ENCODE measurements at regions not wholly inside any gene's neighbourhood (a gene's known extent, or its start where the extent isn't known, plus 50 kb on each side); places are given as distances from the start of the nearest gene placed in this dataset.

- Histone ChIP-seq H3K4me1 (no peaks in the 10 kb centered on the region), H3K9me3 (no peaks in the 10 kb centered on the region), H3K27ac (no peak overlapping the region), H3K4me3 (no peak overlapping the region), H3K27me3 (no peaks in the 10 kb centered on the region), H3K36me3 (no peaks in the 10 kb centered on the region)
- TF ChIP-seq CTCF (IDR thresholded peaks at IDR 0.05) (no peak), POLR2A (IDR thresholded peaks at IDR 0.05) (no peak), POLR2AphosphoS5 (IDR thresholded peaks at IDR 0.05) (no peak), EP300 (IDR thresholded peaks at IDR 0.05; ENCODE audit: low read depth) (no peak)
- in situ Hi-C loops (cut with MboI; ENCODE audit: low pct_ligation_motif_present in 1 of 4, low pct_unique_long_range_greater_than_20kb in 1 of 4, low sequenced_read_pairs in 3 of 4), result no loop called here
- intact Hi-C loops (cut with DNase I; ENCODE audit: low total_unique reads), result no loop called here
- no peak for DNase-seq
Measured at GRCh38 chr6:123747515-123747914, 56.1 kb upstream of the NKAIN2 start.

- H3K4me1 ChIP-seq, result no peaks in the 10 kb centered on the region
- 72 to 80% methylated on average over 2 of the region's 2 CpGs for WGBS, 2 donors (ENCODE audit: low coverage in 1 of 2)
- no peak overlapping the region for H3K27ac ChIP-seq
- no peaks in the 10 kb centered on the region for H3K9me3 ChIP-seq
- H3K36me3 ChIP-seq, result no peaks in the 10 kb centered on the region
- in situ Hi-C loops (cut with MboI; ENCODE audit: low pct_ligation_motif_present in 1 of 4, low pct_unique_long_range_greater_than_20kb in 1 of 4, low sequenced_read_pairs in 3 of 4), result no loop called here
- DNase-seq, result no peak
- no peak overlapping the region for H3K4me3 ChIP-seq
- intact Hi-C loops (cut with DNase I; ENCODE audit: low total_unique reads), result no loop called here
- TF ChIP-seq EP300 (IDR thresholded peaks at IDR 0.05; ENCODE audit: low read depth), result no peak
- TF ChIP-seq CTCF (IDR thresholded peaks at IDR 0.05), result no peak
- no peak for TF ChIP-seq POLR2A (IDR thresholded peaks at IDR 0.05)
- no peaks in the 10 kb centered on the region for H3K27me3 ChIP-seq
Measured at GRCh38 chr6:123745895-123746294, 57.8 kb upstream of the NKAIN2 start.

- no peaks in the 10 kb centered on the region for H3K36me3 ChIP-seq
- H3K9me3 ChIP-seq, result no peaks in the 10 kb centered on the region
- H3K4me1 ChIP-seq, result no peaks in the 10 kb centered on the region
- H3K4me3 ChIP-seq, result no peak overlapping the region
- 44 to 45% methylated on average over 2 of the region's 2 CpGs for WGBS, 2 donors (ENCODE audit: low coverage in 1 of 2)
- intact Hi-C loops (cut with DNase I; ENCODE audit: low total_unique reads) (no loop called here), in situ Hi-C loops (cut with MboI; ENCODE audit: low pct_ligation_motif_present in 1 of 4, low pct_unique_long_range_greater_than_20kb in 1 of 4, low sequenced_read_pairs in 3 of 4) (no loop called here)
- TF ChIP-seq POLR2AphosphoS5 (IDR thresholded peaks at IDR 0.05), result no peak
- no peak for TF ChIP-seq POLR2A (IDR thresholded peaks at IDR 0.05)
- TF ChIP-seq EP300 (IDR thresholded peaks at IDR 0.05; ENCODE audit: low read depth), result no peak
- no peak for TF ChIP-seq CTCF (IDR thresholded peaks at IDR 0.05)
- no peak overlapping the region for H3K27ac ChIP-seq
- no peak for DNase-seq
- no peaks in the 10 kb centered on the region for H3K27me3 ChIP-seq
Measured at GRCh38 chr6:123744840-123745239, 58.8 kb upstream of the NKAIN2 start.

GRCh38 chr6:123742626-123743025 lies 61.0 kb upstream of the NKAIN2 start:
- H3K27ac ChIP-seq, result no peak overlapping the region
- DNase-seq, result no peak
- H3K36me3 ChIP-seq, result no peaks in the 10 kb centered on the region
- no peaks in the 10 kb centered on the region for H3K4me1 ChIP-seq
- no peak for TF ChIP-seq POLR2AphosphoS5 (IDR thresholded peaks at IDR 0.05)
- TF ChIP-seq CTCF (IDR thresholded peaks at IDR 0.05), result no peak
- TF ChIP-seq EP300 (IDR thresholded peaks at IDR 0.05; ENCODE audit: low read depth), result no peak
- no peak for TF ChIP-seq POLR2A (IDR thresholded peaks at IDR 0.05)
- in situ Hi-C loops (cut with MboI; ENCODE audit: low pct_ligation_motif_present in 1 of 4, low pct_unique_long_range_greater_than_20kb in 1 of 4, low sequenced_read_pairs in 3 of 4) (no loop called here), intact Hi-C loops (cut with DNase I; ENCODE audit: low total_unique reads) (no loop called here)
- no peaks in the 10 kb centered on the region for H3K27me3 ChIP-seq
- H3K4me3 ChIP-seq, result no peak overlapping the region
- H3K9me3 ChIP-seq, result no peaks in the 10 kb centered on the region

Data from transverse colon (tissue), 4 donors.